NT2/D1 (cell line): ENCODE measurements at regions not wholly inside any gene's neighbourhood (a gene's known extent, or its start where the extent isn't known, plus 50 kb on each side); places are given as distances from the start of the nearest gene placed in this dataset.

Experiments used
- DNase-seq: peaks from one replicate; pipeline ENCODE4 v3.0.0-alpha.2; 2011; ENCODE audit warnings: low read depth, low spot score
- H3K27me3 ChIP-seq: 2 replicates; pipeline ENCODE4 v1.6.0; 2011; ENCODE audit warnings: mild to moderate bottlenecking; ENCODE audit not compliant: insufficient read length, insufficient read depth
- H3K36me3 ChIP-seq: 2 replicates; pipeline ENCODE4 v1.6.1; 2011; ENCODE audit warnings: mild to moderate bottlenecking, low read length, mixed read lengths; ENCODE audit not compliant: insufficient read depth, insufficient read length
- H3K4me1 ChIP-seq: 2 replicates; pipeline ENCODE4 v1.5.1; 2011; ENCODE audit not compliant: insufficient read depth, insufficient read length
- H3K4me3 ChIP-seq: 2 replicates; pipeline ENCODE4 v1.5.1; 2011; ENCODE audit warnings: low read depth; ENCODE audit not compliant: insufficient read length
- H3K9ac ChIP-seq: 2 replicates; pipeline ENCODE4 v1.6.0; 2011; ENCODE audit warnings: low read depth; ENCODE audit not compliant: insufficient read length
- H3K9me3 ChIP-seq: 2 replicates; pipeline ENCODE4 v1.5.1; 2011; ENCODE audit warnings: mild to moderate bottlenecking, low read length; ENCODE audit not compliant: insufficient read depth
- SUZ12 ChIP-seq: IDR thresholded peaks from 2 replicates; pipeline ENCODE4 v1.6.1; 2011; ENCODE audit not compliant: insufficient read length, insufficient read depth; ENCODE audit errors: extremely low read depth
- YY1 ChIP-seq: IDR thresholded peaks from 2 replicates; pipeline ENCODE4 v1.6.1; 2011; ENCODE audit not compliant: insufficient read length, insufficient read depth
- ZNF274 ChIP-seq: IDR thresholded peaks from 2 replicates; pipeline ENCODE4 v1.6.1; 2011; ENCODE audit warnings: mild to moderate bottlenecking, low read depth, low read length

- Histone ChIP-seq H3K36me3 (no peaks in the 10 kb centered on the region), H3K9me3 (no peaks in the 10 kb centered on the region), H3K27me3 (no peaks in the 10 kb centered on the region), H3K4me1 (no peaks in the 10 kb centered on the region), H3K9ac (no peak overlapping the region), H3K4me3 (no peak overlapping the region)
- DNase-seq = no peak
- TF ChIP-seq SUZ12 (no peak), YY1 (no peak), ZNF274 (no peak)
Observed at GRCh38 chr4:19455850-19456602, 795.7 kb upstream of the SLIT2 start.

GRCh38 chr4:19455196-19455595 is 796.5 kb upstream of the SLIT2 start:
- no peak overlapping the region for H3K4me3 ChIP-seq
- no peak overlapping the region for H3K9ac ChIP-seq
- H3K9me3 ChIP-seq = no peaks in the 10 kb centered on the region; the same call in 1 of the 2 replicates
- H3K27me3 ChIP-seq = no peaks in the 10 kb centered on the region
- DNase-seq = no peak
- H3K4me1 ChIP-seq = no peaks in the 10 kb centered on the region
- no peak for TF ChIP-seq ZNF274
- TF ChIP-seq YY1 = no peak
- no peak for TF ChIP-seq SUZ12
- H3K36me3 ChIP-seq = no peaks in the 10 kb centered on the region

GRCh38 chr4:19438233-19438632 is 813.5 kb upstream of the SLIT2 start:
- no peak for DNase-seq
- H3K9ac ChIP-seq = no peak overlapping the region
- no peaks in the 10 kb centered on the region for H3K4me1 ChIP-seq
- H3K36me3 ChIP-seq = no peaks in the 10 kb centered on the region
- peaks cover 43% of the 10 kb centered on the region for H3K9me3 ChIP-seq
- peaks cover 50% of the 10 kb centered on the region for H3K27me3 ChIP-seq
- TF ChIP-seq ZNF274 (no peak), SUZ12 (no peak), YY1 (no peak)
- H3K4me3 ChIP-seq = no peak overlapping the region

- DNase-seq = no peak
- Histone ChIP-seq H3K36me3 (no peaks in the 10 kb centered on the region), H3K27me3 (peaks cover 63% of the 10 kb centered on the region), H3K4me1 (no peaks in the 10 kb centered on the region), H3K9me3 (peaks cover 48% of the 10 kb centered on the region), H3K9ac (no peak overlapping the region), H3K4me3 (no peak overlapping the region)
- TF ChIP-seq SUZ12 = no peak
- no peak for TF ChIP-seq ZNF274
- TF ChIP-seq YY1 = no peak
Observed at GRCh38 chr4:19437008-19437407, 814.7 kb upstream of the SLIT2 start.

- Histone ChIP-seq H3K36me3 (no peaks in the 10 kb centered on the region), H3K27me3 (peaks cover 87% of the 10 kb centered on the region), H3K4me1 (no peaks in the 10 kb centered on the region), H3K9ac (no peak overlapping the region), H3K4me3 (no peak overlapping the region), H3K9me3 (peaks cover 50% of the 10 kb centered on the region)
- TF ChIP-seq SUZ12 = no peak
- no peak for TF ChIP-seq ZNF274
- no peak for TF ChIP-seq YY1
- peak; percentile 84 for DNase-seq
Observed at GRCh38 chr4:19429684-19430083, 822.0 kb upstream of the SLIT2 start.

- Histone ChIP-seq H3K36me3 (no peaks in the 10 kb centered on the region), H3K9ac (no peak overlapping the region), H3K27me3 (peaks cover 83% of the 10 kb centered on the region), H3K4me1 (no peaks in the 10 kb centered on the region), H3K4me3 (no peak overlapping the region), H3K9me3 (peaks cover 20% of the 10 kb centered on the region)
- DNase-seq = no peak
- TF ChIP-seq YY1 = no peak
- TF ChIP-seq ZNF274 = no peak
- TF ChIP-seq SUZ12 = no peak
Observed at GRCh38 chr4:19425146-19425545, 826.6 kb upstream of the SLIT2 start.

GRCh38 chr4:19417256-19417655 is 834.4 kb upstream of the SLIT2 start:
- no peak for DNase-seq
- no peaks in the 10 kb centered on the region for H3K36me3 ChIP-seq
- no peaks in the 10 kb centered on the region for H3K4me1 ChIP-seq
- TF ChIP-seq YY1 (no peak), ZNF274 (no peak), SUZ12 (no peak)
- H3K4me3 ChIP-seq = no peak overlapping the region
- peaks cover 9% of the 10 kb centered on the region for H3K27me3 ChIP-seq
- no peaks in the 10 kb centered on the region for H3K9me3 ChIP-seq
- no peak overlapping the region for H3K9ac ChIP-seq
